ENCODE measurements at regions not wholly inside any gene's neighbourhood (a gene's known extent, or its start where the extent isn't known, plus 50 kb on each side); places are given as distances from the start of the nearest gene placed in this dataset.

DNA sequence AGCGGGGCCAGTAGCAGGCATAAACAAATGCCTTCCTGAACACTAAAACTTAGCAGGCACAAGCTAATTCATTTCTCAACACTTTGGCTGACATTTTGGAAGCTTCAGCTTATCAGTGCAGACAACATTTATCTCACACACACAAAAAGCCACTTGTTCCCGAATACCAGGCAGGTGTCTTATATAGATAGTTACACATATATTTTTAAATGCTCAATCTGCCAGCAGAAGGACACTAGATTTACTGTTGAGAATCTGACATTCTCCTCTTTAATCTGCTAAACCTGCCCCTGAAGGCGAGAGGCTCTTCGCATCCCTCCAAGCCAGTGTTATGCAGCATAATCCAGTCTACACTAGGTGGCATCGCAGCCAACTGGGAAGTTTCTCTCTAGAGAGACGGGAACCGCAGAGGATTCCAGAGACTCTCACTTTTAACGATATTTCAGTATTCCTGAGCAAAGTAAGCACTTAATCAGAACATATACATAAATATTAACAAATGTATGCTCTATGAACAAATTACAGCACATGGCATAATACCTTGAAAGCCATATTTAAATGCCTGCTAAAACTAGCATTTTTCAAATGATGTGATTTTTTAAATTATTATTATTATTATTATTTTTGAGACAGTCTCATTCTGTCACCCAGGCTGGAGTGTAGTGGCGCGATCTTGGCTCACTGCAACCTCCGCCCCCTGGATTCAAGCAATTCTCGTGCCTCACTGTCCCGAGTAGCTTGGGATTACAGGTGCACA lies 90.2 kb upstream of the SCG2 start:
- peaks cover 0 to 4% of the 10 kb centered on the region in 2 experiments for H3K4me1 ChIP-seq (ENCODE audit: control insufficient read depth in 1 of 2, insufficient read depth in 1 of 2, low read depth in 1 of 2, low read length in 1 of 2)
- peaks cover 25% of the 10 kb centered on the region for H3K27me3 ChIP-seq
- H3K4me3 ChIP-seq (ENCODE audit: low read depth in 1 of 2, low read length in 1 of 2) = no peak overlapping the region
- TF ChIP-seq, protein P1, sequence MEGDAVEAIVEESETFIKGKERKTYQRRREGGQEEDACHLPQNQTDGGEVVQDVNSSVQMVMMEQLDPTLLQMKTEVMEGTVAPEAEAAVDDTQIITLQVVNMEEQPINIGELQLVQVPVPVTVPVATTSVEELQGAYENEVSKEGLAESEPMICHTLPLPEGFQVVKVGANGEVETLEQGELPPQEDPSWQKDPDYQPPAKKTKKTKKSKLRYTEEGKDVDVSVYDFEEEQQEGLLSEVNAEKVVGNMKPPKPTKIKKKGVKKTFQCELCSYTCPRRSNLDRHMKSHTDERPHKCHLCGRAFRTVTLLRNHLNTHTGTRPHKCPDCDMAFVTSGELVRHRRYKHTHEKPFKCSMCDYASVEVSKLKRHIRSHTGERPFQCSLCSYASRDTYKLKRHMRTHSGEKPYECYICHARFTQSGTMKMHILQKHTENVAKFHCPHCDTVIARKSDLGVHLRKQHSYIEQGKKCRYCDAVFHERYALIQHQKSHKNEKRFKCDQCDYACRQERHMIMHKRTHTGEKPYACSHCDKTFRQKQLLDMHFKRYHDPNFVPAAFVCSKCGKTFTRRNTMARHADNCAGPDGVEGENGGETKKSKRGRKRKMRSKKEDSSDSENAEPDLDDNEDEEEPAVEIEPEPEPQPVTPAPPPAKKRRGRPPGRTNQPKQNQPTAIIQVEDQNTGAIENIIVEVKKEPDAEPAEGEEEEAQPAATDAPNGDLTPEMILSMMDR (IDR thresholded peaks at IDR 0.05) = no peak
- no peaks in the 10 kb centered on the region for H3K9me3 ChIP-seq
- H3K36me3 ChIP-seq = no peaks in the 10 kb centered on the region
- no peak overlapping the region for H3K27ac ChIP-seq

DNA sequence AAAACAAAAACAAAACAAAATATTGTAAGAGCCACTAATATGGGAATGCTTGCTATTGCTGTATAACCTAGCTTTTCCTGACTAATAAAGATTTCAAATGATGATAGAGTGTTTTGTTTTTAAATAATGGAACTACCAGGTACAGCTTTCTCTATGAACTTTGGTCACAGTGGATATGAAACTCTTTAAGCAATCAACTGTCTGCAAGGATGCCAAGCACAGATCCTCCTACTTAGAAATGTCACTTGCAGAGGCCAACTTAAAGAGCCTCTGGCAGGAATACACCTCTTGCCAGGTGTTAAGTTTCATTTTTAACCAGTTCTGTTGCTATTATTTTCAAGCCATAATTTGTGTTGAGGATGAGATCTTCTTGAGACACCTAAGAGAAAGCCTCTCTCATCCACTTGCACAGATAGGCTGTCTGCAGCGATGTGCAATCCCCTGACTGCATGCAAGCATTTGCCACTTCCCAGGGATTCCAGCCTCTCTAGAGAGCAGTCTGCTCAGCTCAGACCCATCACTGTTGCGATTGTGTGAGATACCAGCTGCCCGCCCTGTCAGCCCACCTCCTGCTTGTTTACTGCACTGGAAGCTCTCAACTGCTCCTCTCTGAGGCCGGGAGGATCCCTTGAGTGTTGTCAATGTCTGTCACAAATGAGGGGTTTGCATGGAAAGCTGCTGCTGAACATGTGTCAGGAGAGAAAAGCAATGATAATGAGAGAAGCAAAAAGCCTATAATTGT lies 86.1 kb upstream of the SCG2 start:
- TF ChIP-seq, protein P1 (IDR thresholded peaks at IDR 0.05) = no peak
- Histone ChIP-seq H3K4me1 (ENCODE audit: control insufficient read depth in 1 of 2, insufficient read depth in 1 of 2, low read depth in 1 of 2, low read length in 1 of 2) (peaks cover 0 to 4% of the 10 kb centered on the region in 2 experiments), H3K36me3 (no peaks in the 10 kb centered on the region), H3K9me3 (no peaks in the 10 kb centered on the region), H3K27ac (no peak overlapping the region), H3K27me3 (peaks cover 31% of the 10 kb centered on the region), H3K4me3 (ENCODE audit: low read depth in 1 of 2, low read length in 1 of 2) (no peak overlapping the region)

DNA sequence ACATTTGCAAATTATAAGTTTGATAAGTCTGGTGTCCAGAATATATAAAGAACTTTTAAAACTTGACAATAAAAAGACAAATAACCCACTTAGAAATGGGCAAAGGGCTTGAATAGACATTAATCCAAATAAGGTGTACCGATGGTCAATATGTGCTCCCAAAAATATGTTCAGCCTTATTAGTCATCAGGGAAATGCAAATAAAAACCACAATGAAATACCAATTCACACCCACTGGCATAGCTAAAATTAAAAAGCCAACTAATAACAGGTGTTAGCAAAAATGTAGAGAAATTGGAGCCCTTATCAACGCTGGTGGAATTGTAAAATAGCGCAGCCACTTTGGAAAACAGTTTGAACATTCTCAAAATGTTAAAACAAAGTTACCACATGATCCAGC lies 79.0 kb upstream of the SCG2 start:
- H3K4me3 ChIP-seq (ENCODE audit: low read depth in 1 of 2, low read length in 1 of 2) = no peak overlapping the region
- TF ChIP-seq, protein P1 (IDR thresholded peaks at IDR 0.05) = no peak
- no peak overlapping the region for H3K27ac ChIP-seq
- H3K27me3 ChIP-seq = peaks cover 11% of the 10 kb centered on the region
- no peaks in the 10 kb centered on the region for H3K4me1 ChIP-seq (ENCODE audit: control insufficient read depth in 1 of 2, insufficient read depth in 1 of 2, low read depth in 1 of 2, low read length in 1 of 2)
- no peaks in the 10 kb centered on the region for H3K36me3 ChIP-seq
- no peaks in the 10 kb centered on the region for H3K9me3 ChIP-seq

DNA sequence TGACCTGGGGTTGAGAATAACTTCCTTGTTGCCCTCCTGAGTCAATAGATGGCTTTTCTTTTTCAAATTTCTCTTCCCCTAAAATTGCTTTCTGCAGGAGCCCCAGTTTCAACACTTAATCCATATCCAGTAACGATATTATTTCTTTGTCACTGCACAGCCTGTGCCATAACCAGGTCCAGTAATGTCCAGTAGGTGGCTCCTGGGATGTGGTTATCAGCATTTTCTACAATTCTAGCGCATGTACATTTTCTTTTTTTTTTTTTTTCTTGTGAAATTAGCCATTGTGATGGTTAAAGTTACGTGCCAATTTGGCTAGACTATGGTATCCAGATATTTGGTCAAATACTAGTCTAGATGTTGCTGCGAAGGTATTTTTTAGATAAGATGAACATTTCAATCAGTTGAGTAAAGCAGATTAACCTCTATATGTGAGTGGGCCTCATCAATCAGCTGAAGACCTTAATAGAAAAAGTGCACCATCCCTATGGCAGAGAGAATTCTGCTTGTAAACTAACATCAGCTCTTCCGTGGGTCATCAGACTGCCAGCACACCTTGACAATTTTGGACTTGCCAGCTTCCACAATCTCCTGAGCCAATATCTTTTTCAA lies 72.9 kb upstream of the SCG2 start:
- peaks cover 2% of the 10 kb centered on the region in 2 experiments for H3K4me1 ChIP-seq (ENCODE audit: control insufficient read depth in 1 of 2, insufficient read depth in 1 of 2, low read depth in 1 of 2, low read length in 1 of 2)
- no peak overlapping the region for H3K4me3 ChIP-seq (ENCODE audit: low read depth in 1 of 2, low read length in 1 of 2)
- H3K36me3 ChIP-seq = no peaks in the 10 kb centered on the region
- no peaks in the 10 kb centered on the region for H3K9me3 ChIP-seq
- no peaks in the 10 kb centered on the region for H3K27me3 ChIP-seq
- TF ChIP-seq, protein P1 (IDR thresholded peaks at IDR 0.05) = no peak
- H3K27ac ChIP-seq = no peak overlapping the region

DNA sequence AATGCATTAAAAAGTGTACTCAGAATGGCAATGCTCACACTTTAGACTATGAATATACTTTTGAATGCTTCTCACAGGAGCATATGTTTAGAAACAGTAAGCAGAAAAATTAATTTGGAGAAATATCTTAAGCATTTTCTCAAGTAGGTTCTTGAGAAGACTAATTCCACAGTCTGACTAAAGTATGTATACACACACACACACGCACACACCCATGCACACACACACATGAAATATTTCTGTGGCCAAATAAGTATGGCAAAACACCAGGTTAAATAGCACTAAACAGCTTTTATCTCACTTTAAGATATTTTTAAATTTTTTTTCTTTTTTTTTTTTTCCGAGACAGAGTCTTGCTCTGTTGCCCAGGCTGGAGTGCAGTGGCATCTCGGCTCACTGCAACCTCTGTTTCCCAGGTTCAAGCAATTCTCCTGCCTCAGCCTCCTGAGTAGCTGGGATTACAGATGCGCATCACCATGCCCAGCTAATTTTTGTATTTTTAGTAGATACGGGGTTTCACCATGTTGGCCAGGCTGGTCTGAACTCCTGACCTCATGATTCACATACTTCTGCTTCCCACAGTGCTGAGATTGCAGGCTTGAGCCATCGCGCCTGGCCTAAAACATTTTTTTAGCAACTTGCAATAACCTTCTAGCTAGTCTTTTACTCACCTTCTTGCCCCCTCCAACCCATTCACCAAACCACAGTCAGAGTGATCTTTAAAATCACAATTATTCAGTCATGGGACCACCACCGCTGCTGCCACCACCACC lies 67.5 kb upstream of the SCG2 start:
- Histone ChIP-seq H3K4me3 (ENCODE audit: low read depth in 1 of 2, low read length in 1 of 2) (no peak overlapping the region), H3K27me3 (no peaks in the 10 kb centered on the region), H3K4me1 (ENCODE audit: control insufficient read depth in 1 of 2, insufficient read depth in 1 of 2, low read depth in 1 of 2, low read length in 1 of 2) (peaks cover 26 to 31% of the 10 kb centered on the region in 2 experiments), H3K36me3 (no peaks in the 10 kb centered on the region), H3K27ac (peak overlapping the region; percentile 68), H3K9me3 (no peaks in the 10 kb centered on the region)
- TF ChIP-seq, protein P1 (IDR thresholded peaks at IDR 0.05) = no peak

Measured in neutrophil (primary cell).